ENCODE measurements at regions not wholly inside any gene's neighbourhood (a gene's known extent, or its start where the extent isn't known, plus 50 kb on each side); places are given as distances from the start of the nearest gene placed in this dataset.

GRCh38 chr4:107473126-107473525, 246.9 kb downstream of the PAPSS1 start:
- Histone ChIP-seq H2AFZ (ENCODE audit: low read depth, low read length, severe bottlenecking) (no peak overlapping the region), H3K36me3 (ENCODE audit: low read length) (no peaks in the 10 kb centered on the region), H3F3A (ENCODE audit: insufficient read depth) (no peaks in the 10 kb centered on the region), H3K9me3 (ENCODE audit: insufficient read depth, low read length) (no peaks in the 10 kb centered on the region), H3K4me2 (ENCODE audit: low read depth, low read length, poor library complexity, severe bottlenecking) (no peak overlapping the region), H3K27ac (ENCODE audit: low read depth, low read length) (no peak overlapping the region), H3K9me2 (replicated peaks; ENCODE audit: insufficient read depth, low read length) (no peaks in the 10 kb centered on the region), H3K79me2 (ENCODE audit: insufficient read depth, low read length) (no peaks in the 10 kb centered on the region), H3K27me3 (ENCODE audit: low read length) (no peaks in the 10 kb centered on the region), H3K4me3 (ENCODE audit: insufficient read depth, low read length, poor library complexity, severe bottlenecking) (no peak overlapping the region), H3K9ac (ENCODE audit: low read length) (no peak overlapping the region), H4K20me1 (ENCODE audit: low read depth, low read length) (no peaks in the 10 kb centered on the region)
- TF ChIP-seq EZH2phosphoT487 (conservative IDR thresholded peaks at IDR 0.05; ENCODE audit: low read length), result no peak
- no peak for TF ChIP-seq CTCF (IDR thresholded peaks at IDR 0.05; ENCODE audit: insufficient read depth, low read length, poor library complexity, severe bottlenecking)

- TF ChIP-seq CTCF (IDR thresholded peaks at IDR 0.05; ENCODE audit: insufficient read depth, low read length, poor library complexity, severe bottlenecking) (no peak), EZH2phosphoT487 (conservative IDR thresholded peaks at IDR 0.05; ENCODE audit: low read length) (no peak)
- no peaks in the 10 kb centered on the region for H3K79me2 ChIP-seq (ENCODE audit: insufficient read depth, low read length)
- H3K4me2 ChIP-seq (ENCODE audit: low read depth, low read length, poor library complexity, severe bottlenecking), result no peak overlapping the region
- H4K20me1 ChIP-seq (ENCODE audit: low read depth, low read length), result no peaks in the 10 kb centered on the region
- H2AFZ ChIP-seq (ENCODE audit: low read depth, low read length, severe bottlenecking), result no peak overlapping the region
- H3F3A ChIP-seq (ENCODE audit: insufficient read depth), result no peaks in the 10 kb centered on the region
- no peak overlapping the region for H3K27ac ChIP-seq (ENCODE audit: low read depth, low read length)
- no peaks in the 10 kb centered on the region for H3K9me3 ChIP-seq (ENCODE audit: insufficient read depth, low read length)
- H3K9ac ChIP-seq (ENCODE audit: low read length), result no peak overlapping the region
- H3K36me3 ChIP-seq (ENCODE audit: low read length), result no peaks in the 10 kb centered on the region
- H3K4me3 ChIP-seq (ENCODE audit: insufficient read depth, low read length, poor library complexity, severe bottlenecking), result no peak overlapping the region
- no peaks in the 10 kb centered on the region for H3K27me3 ChIP-seq (ENCODE audit: low read length)
- H3K9me2 ChIP-seq (replicated peaks; ENCODE audit: insufficient read depth, low read length), result no peaks in the 10 kb centered on the region
These were observed 247.6 kb downstream of the PAPSS1 start for GRCh38 chr4:107472265-107472948.

- Histone ChIP-seq H3K27me3 (ENCODE audit: low read length) (no peaks in the 10 kb centered on the region), H4K20me1 (ENCODE audit: low read depth, low read length) (no peaks in the 10 kb centered on the region), H3K36me3 (ENCODE audit: low read length) (no peaks in the 10 kb centered on the region), H3K79me2 (ENCODE audit: insufficient read depth, low read length) (no peaks in the 10 kb centered on the region), H3K9me2 (replicated peaks; ENCODE audit: insufficient read depth, low read length) (no peaks in the 10 kb centered on the region), H3K27ac (ENCODE audit: low read depth, low read length) (no peak overlapping the region), H3K9ac (ENCODE audit: low read length) (no peak overlapping the region), H3K9me3 (ENCODE audit: insufficient read depth, low read length) (no peaks in the 10 kb centered on the region), H3K4me3 (ENCODE audit: insufficient read depth, low read length, poor library complexity, severe bottlenecking) (no peak overlapping the region), H3F3A (ENCODE audit: insufficient read depth) (no peaks in the 10 kb centered on the region), H2AFZ (ENCODE audit: low read depth, low read length, severe bottlenecking) (no peak overlapping the region), H3K4me2 (ENCODE audit: low read depth, low read length, poor library complexity, severe bottlenecking) (no peak overlapping the region)
- TF ChIP-seq CTCF (IDR thresholded peaks at IDR 0.05; ENCODE audit: insufficient read depth, low read length, poor library complexity, severe bottlenecking), result no peak
- no peak for TF ChIP-seq EZH2phosphoT487 (conservative IDR thresholded peaks at IDR 0.05; ENCODE audit: low read length)
These were observed 249.9 kb downstream of the PAPSS1 start for GRCh38 chr4:107470173-107470572.

Measured in SU-DHL-6 (cell line).